Activated CD8-positive, alpha-beta T cell treated with anti-CD3 and anti-CD28 coated beads, Interleukin-2, amount 10 ng/mL, durations not matched to agents 7 days and 5 days (primary cell): ENCODE measurements at regions not wholly inside any gene's neighbourhood (a gene's known extent, or its start where the extent isn't known, plus 50 kb on each side); places are given as distances from the start of the nearest gene placed in this dataset.
"Not testable (repeated sequence)": the region's sequence is repeated elsewhere in the genome, so short reads cannot be mapped to it uniquely, and the experiment has no call there.

Experiments
- ATAC-seq: fragments of 150-1000 bp; cut with Tn5 transposase; one replicate; pipeline ENCODE4 v1.10.0; 2021; ENCODE audit warnings: moderate library complexity
- CTCF ChIA-PET: fragments of 350-600 bp; sonication (Branson Sonifier 250); formaldehyde crosslinking; loops from one replicate; lab custom pipeline; 2021; ENCODE audit warnings: antibody characterized with exemption; lab: Charles Lee
- POLR2A ChIA-PET: fragments of 350-600 bp; sonication (Branson Sonifier 250); formaldehyde crosslinking; loops from one replicate; lab custom pipeline; 2021; ENCODE audit warnings: antibody characterized with exemption; lab: Charles Lee
- DNase-seq: peaks from one replicate; pipeline ENCODE4 v3.0.0-alpha.2; 2020
- H3K27ac Mint-ChIP-seq: one replicate; pipeline ENCODE4 v1.8.0; 2021; ENCODE audit warnings: mild to moderate bottlenecking, mixed read lengths
- H3K27me3 Mint-ChIP-seq: one replicate; pipeline ENCODE4 v1.8.0; 2021; ENCODE audit warnings: low read depth, mixed read lengths
- H3K36me3 Mint-ChIP-seq: one replicate; pipeline ENCODE4 v1.8.0; 2021; ENCODE audit warnings: low read depth, mixed read lengths
- H3K4me1 Mint-ChIP-seq: one replicate; pipeline ENCODE4 v1.8.0; 2021; ENCODE audit warnings: low read depth, mixed read lengths
- H3K4me3 Mint-ChIP-seq: one replicate; pipeline ENCODE4 v1.8.0; 2021; ENCODE audit warnings: mild to moderate bottlenecking, mixed read lengths
- H3K9me3 Mint-ChIP-seq: one replicate; pipeline ENCODE4 v1.8.0; 2022; ENCODE audit warnings: mixed read lengths; ENCODE audit not compliant: insufficient read depth

GRCh38 chr18:47387864-47388263, 136.4 kb upstream of the SKOR2 start:
- Mint-ChIP-seq H3K4me3 (no peak overlapping the region), H3K9me3 (no peaks in the 10 kb centered on the region), H3K36me3 (no peaks in the 10 kb centered on the region), H3K27ac (no peak overlapping the region), H3K27me3 (peaks cover 1% of the 10 kb centered on the region), H3K4me1 (no peaks in the 10 kb centered on the region)
- ChIA-PET POLR2A (no interaction called here), CTCF (no interaction called here)
- DNase-seq (no peak), ATAC-seq (no peak)

- CTCF ChIA-PET = interaction anchor here (0.7 kb wide), 1 partner anchor 30 kb away, joined by 3 read pairs; no protein-coding TSS in a partner anchor
- Mint-ChIP-seq H3K27me3 (peaks cover 1% of the 10 kb centered on the region), H3K36me3 (no peaks in the 10 kb centered on the region), H3K27ac (no peak overlapping the region), H3K4me1 (no peaks in the 10 kb centered on the region), H3K4me3 (no peak overlapping the region), H3K9me3 (no peaks in the 10 kb centered on the region)
- POLR2A ChIA-PET = no interaction called here
- DNase-seq (no peak), ATAC-seq (no peak)
These were observed 132.3 kb upstream of the SKOR2 start for GRCh38 chr18:47383729-47384128.

GRCh38 chr18:47381975-47382570, 130.6 kb upstream of the SKOR2 start:
- H3K36me3 Mint-ChIP-seq = no peaks in the 10 kb centered on the region
- no peak overlapping the region for H3K27ac Mint-ChIP-seq
- no peaks in the 10 kb centered on the region for H3K27me3 Mint-ChIP-seq
- no peak for ATAC-seq
- ChIA-PET POLR2A (no interaction called here), CTCF (no interaction called here)
- H3K9me3 Mint-ChIP-seq = no peaks in the 10 kb centered on the region
- no peak overlapping the region for H3K4me3 Mint-ChIP-seq
- H3K4me1 Mint-ChIP-seq = no peaks in the 10 kb centered on the region
- no peak for DNase-seq

GRCh38 chr18:47380153-47380552, 128.7 kb upstream of the SKOR2 start:
- Mint-ChIP-seq H3K36me3 (no peaks in the 10 kb centered on the region), H3K4me1 (no peaks in the 10 kb centered on the region), H3K27ac (no peak overlapping the region), H3K9me3 (no peaks in the 10 kb centered on the region), H3K4me3 (no peak overlapping the region), H3K27me3 (no peaks in the 10 kb centered on the region)
- POLR2A ChIA-PET = no interaction called here
- CTCF ChIA-PET = no interaction called here
- no peak for ATAC-seq
- DNase-seq = no peak

- Mint-ChIP-seq H3K36me3 (no peaks in the 10 kb centered on the region), H3K27ac (no peak overlapping the region), H3K27me3 (peaks cover 3% of the 10 kb centered on the region), H3K9me3 (no peaks in the 10 kb centered on the region), H3K4me1 (no peaks in the 10 kb centered on the region), H3K4me3 (no peak overlapping the region)
- ChIA-PET POLR2A (no interaction called here), CTCF (no interaction called here)
- DNase-seq (no peak), ATAC-seq (no peak)
These were observed 122.0 kb upstream of the SKOR2 start for GRCh38 chr18:47373465-47373864.

GRCh38 chr18:47370052-47370451, 118.6 kb upstream of the SKOR2 start:
- POLR2A ChIA-PET = no interaction called here
- H3K27me3 Mint-ChIP-seq = peaks cover 3% of the 10 kb centered on the region

GRCh38 chr18:47354061-47354460, 102.6 kb upstream of the SKOR2 start:
- H3K4me1 Mint-ChIP-seq, POLR2A ChIA-PET, DNase-seq, H3K27ac Mint-ChIP-seq, ATAC-seq, H3K27me3 Mint-ChIP-seq, H3K4me3 Mint-ChIP-seq, H3K9me3 Mint-ChIP-seq, H3K36me3 Mint-ChIP-seq: not testable (repeated sequence)
- CTCF ChIA-PET = interaction anchor here (0.6 kb wide), 1 partner anchor 30 kb away, joined by 3 read pairs; no protein-coding TSS in a partner anchor

More at GRCh38 chr18:47370052-47370451, 118.6 kb upstream of the SKOR2 start:
- no peak for ATAC-seq
- Mint-ChIP-seq H3K36me3 (no peaks in the 10 kb centered on the region), H3K4me1 (no peaks in the 10 kb centered on the region), H3K27ac (no peak overlapping the region), H3K4me3 (no peak overlapping the region), H3K9me3 (no peaks in the 10 kb centered on the region)
- no peak for DNase-seq
- CTCF ChIA-PET = no interaction called here

GRCh38 chr18:47346016-47346415, 94.6 kb upstream of the SKOR2 start:
- no peaks in the 10 kb centered on the region for H3K4me1 Mint-ChIP-seq
- DNase-seq (no peak), ATAC-seq (no peak)
- H3K9me3 Mint-ChIP-seq = no peaks in the 10 kb centered on the region
- no peak overlapping the region for H3K27ac Mint-ChIP-seq
- no peaks in the 10 kb centered on the region for H3K36me3 Mint-ChIP-seq
- no peak overlapping the region for H3K4me3 Mint-ChIP-seq
- no peaks in the 10 kb centered on the region for H3K27me3 Mint-ChIP-seq
- ChIA-PET CTCF (no interaction called here), POLR2A (no interaction called here)

GRCh38 chr18:47345291-47345690, 93.8 kb upstream of the SKOR2 start:
- ChIA-PET CTCF (no interaction called here), POLR2A (no interaction called here)

GRCh38 chr18:47343291-47343690, 91.8 kb upstream of the SKOR2 start:
- Mint-ChIP-seq H3K27ac (no peak overlapping the region), H3K27me3 (peaks cover 3% of the 10 kb centered on the region), H3K9me3 (no peaks in the 10 kb centered on the region), H3K36me3 (no peaks in the 10 kb centered on the region), H3K4me1 (no peaks in the 10 kb centered on the region), H3K4me3 (no peak overlapping the region)
- ChIA-PET POLR2A (no interaction called here), CTCF (no interaction called here)
- DNase-seq (no peak), ATAC-seq (no peak)

More at GRCh38 chr18:47345291-47345690, 93.8 kb upstream of the SKOR2 start:
- Mint-ChIP-seq H3K4me1 (no peaks in the 10 kb centered on the region), H3K4me3 (no peak overlapping the region), H3K36me3 (no peaks in the 10 kb centered on the region), H3K27ac (no peak overlapping the region), H3K27me3 (no peaks in the 10 kb centered on the region), H3K9me3 (no peaks in the 10 kb centered on the region)
- DNase-seq (no peak), ATAC-seq (no peak)

GRCh38 chr18:47342566-47342965, 91.1 kb upstream of the SKOR2 start:
- Mint-ChIP-seq H3K36me3 (no peaks in the 10 kb centered on the region), H3K9me3 (no peaks in the 10 kb centered on the region), H3K27ac (no peak overlapping the region), H3K27me3 (peaks cover 3% of the 10 kb centered on the region), H3K4me1 (no peaks in the 10 kb centered on the region), H3K4me3 (no peak overlapping the region)
- ChIA-PET POLR2A (no interaction called here), CTCF (no interaction called here)
- DNase-seq (no peak), ATAC-seq (no peak)

- peaks cover 3% of the 10 kb centered on the region for H3K27me3 Mint-ChIP-seq
- ATAC-seq = no peak
- no peak overlapping the region for H3K27ac Mint-ChIP-seq
- no peaks in the 10 kb centered on the region for H3K9me3 Mint-ChIP-seq
- no peaks in the 10 kb centered on the region for H3K4me1 Mint-ChIP-seq
- no peak for DNase-seq
- POLR2A ChIA-PET = no interaction called here
- CTCF ChIA-PET = no interaction called here
- no peaks in the 10 kb centered on the region for H3K36me3 Mint-ChIP-seq
- no peak overlapping the region for H3K4me3 Mint-ChIP-seq
These were observed 90.2 kb upstream of the SKOR2 start for GRCh38 chr18:47341678-47342077.

- DNase-seq (no peak), ATAC-seq (no peak)
- Mint-ChIP-seq H3K4me3 (no peak overlapping the region), H3K36me3 (no peaks in the 10 kb centered on the region), H3K27me3 (peaks cover 6% of the 10 kb centered on the region), H3K4me1 (no peaks in the 10 kb centered on the region), H3K27ac (no peak overlapping the region), H3K9me3 (no peaks in the 10 kb centered on the region)
- ChIA-PET POLR2A (no interaction called here), CTCF (no interaction called here)
These were observed 83.5 kb upstream of the SKOR2 start for GRCh38 chr18:47334966-47335365.
